Lower leg skin (tissue), 3 donors: ENCODE measurements at regions not wholly inside any gene's neighbourhood (a gene's known extent, or its start where the extent isn't known, plus 50 kb on each side); places are given as distances from the start of the nearest gene placed in this dataset.

Source experiments
- CTCF ChIP-seq, 3 donors: fragments of 450-650 bp; IDR thresholded peaks; one replicate each; pipeline ENCODE4 v1.5.1; 2016; ENCODE audit warnings: antibody characterized with exemption in 3 of 3, mild to moderate bottlenecking in 3 of 3, moderate library complexity in 2 of 3
- POLR2A ChIP-seq, 2 donors: fragments of 450-650 bp; IDR thresholded peaks; one replicate each; pipeline ENCODE4 v1.6.1; 2016 to 2017; ENCODE audit warnings: antibody characterized with exemption in 2 of 2, mild to moderate bottlenecking in 1 of 2, moderate library complexity in 1 of 2

DNA sequence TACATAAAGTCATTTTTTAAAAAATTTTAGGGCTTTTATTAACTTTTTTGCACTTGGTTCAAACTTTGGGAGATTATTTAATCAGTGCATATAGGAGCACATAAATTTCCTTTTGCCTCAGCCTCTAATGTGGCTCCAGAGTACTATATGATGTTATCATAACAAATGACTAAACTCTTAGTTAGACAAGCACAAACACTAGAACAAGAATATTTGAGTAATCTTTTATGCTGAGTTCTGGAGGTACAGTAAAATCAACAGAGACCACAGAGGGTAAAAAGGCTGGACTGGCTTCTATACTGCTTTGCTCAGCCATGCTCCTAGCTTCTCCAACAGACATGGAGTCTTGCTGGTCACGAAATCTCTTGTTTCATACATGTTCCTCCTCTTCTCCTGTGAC, 52.5 kb upstream of the SGCD start:
- TF ChIP-seq POLR2A (IDR thresholded peaks at IDR 0.05) (no peak), CTCF (IDR thresholded peaks at IDR 0.05) (no peak)
